CD14-positive monocyte (primary cell): ENCODE measurements at regions not wholly inside any gene's neighbourhood (a gene's known extent, or its start where the extent isn't known, plus 50 kb on each side); places are given as distances from the start of the nearest gene placed in this dataset.

Source experiments
- DNase-seq, 3 donors: peaks; one replicate each; pipeline ENCODE4 v3.0.0-alpha.2; 2011 to 2022
- H2AFZ ChIP-seq: 2 replicates; pipeline ENCODE4 v1.6.0; 2012; ENCODE audit warnings: mild to moderate bottlenecking, low read depth, low read length, inconsistent platforms; ENCODE audit not compliant: insufficient read depth, poor library complexity, severe bottlenecking
- H3K27ac ChIP-seq, 2 donors: 1 replicate in 1 of 2; 2 replicates in 1 of 2; pipeline ENCODE4 v1.5.1; 2012 to 2013; ENCODE audit warnings: low read length in 2 of 2, control low read depth in 1 of 2, inconsistent platforms in 1 of 2, low read depth in 1 of 2, mild to moderate bottlenecking in 1 of 2
- H3K27me3 ChIP-seq, 2 donors: one replicate each; pipeline versions ENCODE4 v1.6.0 to v1.6.1; 2011 to 2013; ENCODE audit warnings: low read length in 2 of 2; ENCODE audit not compliant: control insufficient read depth in 2 of 2, insufficient read depth in 2 of 2
- H3K36me3 ChIP-seq, 2 donors: replicated peaks in 1 of 2; 1 replicate in 1 of 2; 2 replicates in 1 of 2; pipeline versions ENCODE4 v1.5.1 to v1.6.1; 2012 to 2013; ENCODE audit warnings: low read length in 2 of 2, control low read depth in 1 of 2, inconsistent platforms in 1 of 2, mild to moderate bottlenecking in 1 of 2; ENCODE audit not compliant: insufficient read depth in 2 of 2, control insufficient read depth in 1 of 2
- H3K4me1 ChIP-seq, 2 donors: 1 replicate in 1 of 2; 2 replicates in 1 of 2; pipeline versions ENCODE4 v1.5.1 to v1.6.1; 2012 to 2013; ENCODE audit warnings: low read length in 2 of 2, control low read depth in 1 of 2, inconsistent platforms in 1 of 2, mild to moderate bottlenecking in 1 of 2, moderate library complexity in 1 of 2; ENCODE audit not compliant: insufficient read depth in 2 of 2, control insufficient read depth in 1 of 2
- H3K4me2 ChIP-seq: replicated peaks from 2 replicates; pipeline ENCODE3; 2012; ENCODE audit warnings: low read length, moderate library complexity, mild to moderate bottlenecking; ENCODE audit not compliant: poor library complexity, severe bottlenecking; ENCODE audit errors: extremely low read depth
- H3K4me3 ChIP-seq, 3 experiments: fragments of 200-600 bp in 1 of 3; sonication (generic) in 1 of 3; replicated peaks in 1 of 3; 1 replicate in 2 of 3; 2 replicates in 1 of 3; pipeline ENCODE4 v1.5.1; 2011 to 2013; ENCODE audit warnings: low read length in 3 of 3, mild to moderate bottlenecking in 3 of 3, control low read depth in 2 of 3, low read depth in 2 of 3, inconsistent platforms in 1 of 3, moderate library complexity in 1 of 3
- H3K79me2 ChIP-seq: 2 replicates; pipeline ENCODE4 v1.6.0; 2012; ENCODE audit warnings: mild to moderate bottlenecking, control low read depth, inconsistent platforms, low read length, moderate library complexity; ENCODE audit not compliant: insufficient read depth
- H3K9ac ChIP-seq: 2 replicates; pipeline ENCODE4 v1.6.0; 2017; ENCODE audit warnings: low read length, mild to moderate bottlenecking; ENCODE audit not compliant: insufficient read depth, poor library complexity, severe bottlenecking
- H3K9me3 ChIP-seq, 2 donors: replicated peaks in 1 of 2; 1 replicate in 1 of 2; 2 replicates in 1 of 2; pipeline versions ENCODE4 v1.5.1 to v1.6.1; 2012 to 2013; ENCODE audit warnings: low read length in 2 of 2, control low read depth in 1 of 2; ENCODE audit not compliant: control insufficient read depth in 1 of 2, insufficient read depth in 1 of 2
- H4K20me1 ChIP-seq: 2 replicates; pipeline ENCODE4 v1.6.0; 2012; ENCODE audit warnings: mild to moderate bottlenecking, low read length, control low read depth, moderate library complexity; ENCODE audit not compliant: insufficient read depth
- H3K27ac Mint-ChIP-seq, 7 donors: one replicate each; pipeline ENCODE4 v1.8.0; 2020; ENCODE audit warnings: mild to moderate bottlenecking in 7 of 7, mixed read lengths in 7 of 7, moderate library complexity in 6 of 7, inconsistent platforms in 2 of 7
- H3K27me3 Mint-ChIP-seq, 3 donors: one replicate each; pipeline ENCODE4 v1.8.0; 2021 to 2022; ENCODE audit warnings: low read depth in 3 of 3, mild to moderate bottlenecking in 3 of 3, mixed read lengths in 3 of 3, moderate library complexity in 3 of 3, inconsistent platforms in 1 of 3
- H3K36me3 Mint-ChIP-seq, 2 donors: one replicate each; pipeline ENCODE4 v1.8.0; 2020; ENCODE audit warnings: mixed read lengths in 2 of 2, inconsistent platforms in 1 of 2, mild to moderate bottlenecking in 1 of 2
- H3K4me1 Mint-ChIP-seq: one replicate; pipeline ENCODE4 v1.8.0; 2020; ENCODE audit warnings: mild to moderate bottlenecking, mixed read lengths
- H3K4me3 Mint-ChIP-seq, 2 donors: one replicate each; pipeline ENCODE4 v1.8.0; 2020; ENCODE audit warnings: mild to moderate bottlenecking in 2 of 2, mixed read lengths in 2 of 2, moderate library complexity in 1 of 2
- H3K9me3 Mint-ChIP-seq, 7 donors: one replicate each; pipeline ENCODE4 v1.8.0; 2020 to 2022; ENCODE audit warnings: mixed read lengths in 7 of 7, mild to moderate bottlenecking in 6 of 7, moderate library complexity in 6 of 7, inconsistent platforms in 2 of 7
- WGBS: methylation state at CpG from one replicate; pipeline ENCODE4 v1.1.5; 2013; ENCODE audit warnings: missing lambda C conversion rate; ENCODE audit not compliant: insufficient coverage; 5-methylcytosine and 5-hydroxymethylcytosine counted together
- intact Hi-C, 2 donors: fragments of 100-400 bp; cut with micrococcal nuclease; formaldehyde crosslinking; loops; one replicate each; pipeline versions ENCODE4 v1.15.0 to v1.15.1; 2023
- TF ChIP-seq, protein P1 (sequence below): fragments of 200-600 bp; IDR thresholded peaks from one replicate; pipeline ENCODE4 v1.8.0; 2022; ENCODE audit warnings: antibody characterized with exemption, mild to moderate bottlenecking

DNA sequence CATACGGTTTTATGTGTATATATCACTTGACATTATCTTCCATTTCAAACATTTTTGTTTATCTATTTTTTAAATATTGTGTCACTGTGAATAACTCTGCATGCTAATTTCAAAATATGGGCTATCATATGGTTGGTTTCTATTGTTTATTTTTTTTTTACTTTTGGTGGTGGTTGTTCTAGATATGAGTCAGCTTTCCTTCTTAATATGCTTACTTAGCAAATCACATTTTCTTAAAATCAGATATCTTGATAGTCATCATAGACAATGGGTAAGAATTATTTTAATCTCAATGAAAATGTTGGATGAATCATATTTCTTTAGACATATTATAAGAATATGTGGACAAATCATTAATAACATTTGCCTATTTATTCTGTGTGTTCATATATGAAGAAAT, 881.5 kb downstream of the BRINP3 start:
- no CpG with 5 or more reads among the region's 1 CpG for WGBS
- H3K9ac ChIP-seq, result no peak overlapping the region
- TF ChIP-seq, protein P1, sequence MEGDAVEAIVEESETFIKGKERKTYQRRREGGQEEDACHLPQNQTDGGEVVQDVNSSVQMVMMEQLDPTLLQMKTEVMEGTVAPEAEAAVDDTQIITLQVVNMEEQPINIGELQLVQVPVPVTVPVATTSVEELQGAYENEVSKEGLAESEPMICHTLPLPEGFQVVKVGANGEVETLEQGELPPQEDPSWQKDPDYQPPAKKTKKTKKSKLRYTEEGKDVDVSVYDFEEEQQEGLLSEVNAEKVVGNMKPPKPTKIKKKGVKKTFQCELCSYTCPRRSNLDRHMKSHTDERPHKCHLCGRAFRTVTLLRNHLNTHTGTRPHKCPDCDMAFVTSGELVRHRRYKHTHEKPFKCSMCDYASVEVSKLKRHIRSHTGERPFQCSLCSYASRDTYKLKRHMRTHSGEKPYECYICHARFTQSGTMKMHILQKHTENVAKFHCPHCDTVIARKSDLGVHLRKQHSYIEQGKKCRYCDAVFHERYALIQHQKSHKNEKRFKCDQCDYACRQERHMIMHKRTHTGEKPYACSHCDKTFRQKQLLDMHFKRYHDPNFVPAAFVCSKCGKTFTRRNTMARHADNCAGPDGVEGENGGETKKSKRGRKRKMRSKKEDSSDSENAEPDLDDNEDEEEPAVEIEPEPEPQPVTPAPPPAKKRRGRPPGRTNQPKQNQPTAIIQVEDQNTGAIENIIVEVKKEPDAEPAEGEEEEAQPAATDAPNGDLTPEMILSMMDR, result no peak

DNA sequence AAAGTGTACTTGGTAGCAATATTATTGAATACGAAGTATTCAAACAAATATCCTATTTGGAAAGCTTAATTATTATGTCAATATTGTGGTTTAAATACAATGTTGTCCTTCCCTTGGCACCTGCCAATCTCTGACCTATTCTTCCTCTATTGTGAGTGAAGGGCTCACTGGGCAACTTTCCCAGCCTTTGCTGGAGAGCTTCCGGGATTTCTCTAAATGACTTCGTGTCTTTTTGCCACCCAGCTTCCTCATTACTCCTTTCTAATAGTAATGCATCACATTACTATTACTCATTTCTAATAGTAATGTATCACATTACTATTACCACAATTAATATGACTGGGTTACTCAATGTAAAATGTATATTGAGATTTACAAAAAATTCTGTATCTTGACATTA, 880.6 kb downstream of the BRINP3 start:
- Histone ChIP-seq H4K20me1 (no peaks in the 10 kb centered on the region), H3K27me3 (no peaks in the 10 kb centered on the region), H2AFZ (no peak overlapping the region), H3K9me3 (no peaks in the 10 kb centered on the region), H3K4me1 (no peaks in the 10 kb centered on the region), H3K4me3 (no peak overlapping the region), H3K9ac (no peak overlapping the region), H3K27ac (no peak overlapping the region), H3K79me2 (no peaks in the 10 kb centered on the region), H3K36me3 (no peaks in the 10 kb centered on the region), H3K4me2 (no peak overlapping the region)
- intact Hi-C loops, result no loop called here
- H3K9me3 Mint-ChIP-seq, result peaks cover 0 to 12% (median 2%) of the 10 kb centered on the region in 7 donors
- peaks cover 0 to under 1% (median 0%) of the 10 kb centered on the region in 3 donors for H3K27me3 Mint-ChIP-seq
- TF ChIP-seq, protein P1, result no peak
- DNase-seq, result no peak
- WGBS, result no CpG with 5 or more reads among the region's 3 CpGs
- H3K27ac Mint-ChIP-seq, result no peak overlapping the region
- H3K4me1 Mint-ChIP-seq, result no peaks in the 10 kb centered on the region
- H3K36me3 Mint-ChIP-seq, result no peaks in the 10 kb centered on the region
- H3K4me3 Mint-ChIP-seq, result no peak overlapping the region

More for the DNA sequence above, 881.5 kb downstream of the BRINP3 start:
- no peaks in the 10 kb centered on the region for H3K9me3 ChIP-seq
- Mint-ChIP-seq H3K36me3 (no peaks in the 10 kb centered on the region), H3K4me1 (no peaks in the 10 kb centered on the region), H3K27me3 (no peaks in the 10 kb centered on the region), H3K27ac (no peak overlapping the region), H3K4me3 (no peak overlapping the region), H3K9me3 (peaks cover 0 to 15% (median 2%) of the 10 kb centered on the region in 7 donors)
- H4K20me1 ChIP-seq, result no peaks in the 10 kb centered on the region
- H3K27ac ChIP-seq, result no peak overlapping the region
- DNase-seq, result no peak
- no peaks in the 10 kb centered on the region for H3K36me3 ChIP-seq
- no peak overlapping the region for H3K4me3 ChIP-seq
- H3K79me2 ChIP-seq, result no peaks in the 10 kb centered on the region
- intact Hi-C loops, result no loop called here
- no peaks in the 10 kb centered on the region for H3K27me3 ChIP-seq
- no peak overlapping the region for H2AFZ ChIP-seq
- H3K4me2 ChIP-seq, result no peak overlapping the region
- no peaks in the 10 kb centered on the region for H3K4me1 ChIP-seq
